GM23248 (cell line): ENCODE measurements at regions not wholly inside any gene's neighbourhood (a gene's known extent, or its start where the extent isn't known, plus 50 kb on each side); places are given as distances from the start of the nearest gene placed in this dataset.

Source experiments
- DNase-seq: peaks from one replicate; pipeline ENCODE4 v3.0.0-alpha.2; 2015
- H2AFZ ChIP-seq: fragments of 200-600 bp; sonication (generic); 2 replicates; pipeline ENCODE4 v1.6.1; 2016; ENCODE audit warnings: antibody characterized with exemption
- H3F3A ChIP-seq: fragments of 200-600 bp; sonication (generic); 2 replicates; pipeline ENCODE4 v1.6.1; 2016; ENCODE audit warnings: mild to moderate bottlenecking, antibody characterized with exemption, mixed run types; ENCODE audit not compliant: insufficient read depth
- H3K27ac ChIP-seq: fragments of 200-600 bp; sonication (generic); 2 replicates; pipeline ENCODE4 v1.5.1; 2016; ENCODE audit warnings: mild to moderate bottlenecking
- H3K27me3 ChIP-seq: fragments of 200-600 bp; sonication (generic); replicated peaks from 2 replicates; pipeline ENCODE4 v1.6.1; 2016; ENCODE audit warnings: mild to moderate bottlenecking; ENCODE audit not compliant: insufficient read depth
- H3K36me3 ChIP-seq: fragments of 200-600 bp; sonication (generic); 2 replicates; pipeline ENCODE4 v1.6.1; 2016; ENCODE audit warnings: low read depth, mild to moderate bottlenecking
- H3K4me1 ChIP-seq: fragments of 200-600 bp; sonication (generic); 2 replicates; pipeline ENCODE4 v1.6.1; 2016; ENCODE audit warnings: mild to moderate bottlenecking; ENCODE audit not compliant: insufficient read depth
- H3K4me2 ChIP-seq: fragments of 200-600 bp; sonication (generic); one replicate; pipeline ENCODE4 v1.6.1; 2016; ENCODE audit warnings: mild to moderate bottlenecking; ENCODE audit not compliant: unreplicated experiment
- H3K4me3 ChIP-seq: fragments of 200-600 bp; sonication (generic); 2 replicates; pipeline ENCODE4 v1.5.1; 2016; ENCODE audit warnings: mild to moderate bottlenecking
- H3K79me2 ChIP-seq: fragments of 200-600 bp; sonication (generic); 2 replicates; pipeline ENCODE4 v1.6.1; 2016; ENCODE audit warnings: mild to moderate bottlenecking; ENCODE audit not compliant: insufficient read depth
- H3K9ac ChIP-seq: fragments of 200-600 bp; sonication (generic); 2 replicates; pipeline ENCODE4 v1.6.1; 2016; ENCODE audit warnings: mild to moderate bottlenecking
- H3K9me2 ChIP-seq: fragments of 200-600 bp; sonication (generic); 2 replicates; pipeline ENCODE4 v1.6.1; 2016; ENCODE audit warnings: mixed run types, mild to moderate bottlenecking, moderate library complexity; ENCODE audit not compliant: insufficient read depth
- H3K9me3 ChIP-seq: fragments of 200-600 bp; sonication (generic); one replicate; pipeline ENCODE4 v1.6.1; 2017; ENCODE audit warnings: low read depth
- H4K20me1 ChIP-seq: fragments of 200-600 bp; sonication (generic); 2 replicates; pipeline ENCODE4 v1.6.0; 2016; ENCODE audit not compliant: insufficient read depth
- EZH2 ChIP-seq: fragments of 200-600 bp; sonication (generic); IDR thresholded peaks from 2 replicates; pipeline ENCODE4 v1.6.1; 2018; ENCODE audit warnings: antibody characterized with exemption, mild to moderate bottlenecking; ENCODE audit not compliant: insufficient read depth, poor library complexity, severe bottlenecking
- EZH2phosphoT487 ChIP-seq: fragments of 200-600 bp; sonication (generic); IDR thresholded peaks from 2 replicates; pipeline ENCODE4 v1.6.1; 2018; ENCODE audit warnings: antibody characterized with exemption, moderate library complexity, mild to moderate bottlenecking, low read depth; ENCODE audit not compliant: insufficient read depth
- WGBS, 2 experiments: methylation state at CpG; one replicate each; pipeline ENCODE4 v1.1.6; 2015 to 2017; ENCODE audit warnings: low lambda C conversion rate in 2 of 2, low coverage in 1 of 2; ENCODE audit errors: missing lambda C conversion rate in 2 of 2; 5-methylcytosine and 5-hydroxymethylcytosine counted together
- in situ Hi-C: fragments of 300-500 bp; cut with MboI; formaldehyde crosslinking; loops from 2 replicates; pipeline ENCODE4 v1.15.0; 2020

DNA sequence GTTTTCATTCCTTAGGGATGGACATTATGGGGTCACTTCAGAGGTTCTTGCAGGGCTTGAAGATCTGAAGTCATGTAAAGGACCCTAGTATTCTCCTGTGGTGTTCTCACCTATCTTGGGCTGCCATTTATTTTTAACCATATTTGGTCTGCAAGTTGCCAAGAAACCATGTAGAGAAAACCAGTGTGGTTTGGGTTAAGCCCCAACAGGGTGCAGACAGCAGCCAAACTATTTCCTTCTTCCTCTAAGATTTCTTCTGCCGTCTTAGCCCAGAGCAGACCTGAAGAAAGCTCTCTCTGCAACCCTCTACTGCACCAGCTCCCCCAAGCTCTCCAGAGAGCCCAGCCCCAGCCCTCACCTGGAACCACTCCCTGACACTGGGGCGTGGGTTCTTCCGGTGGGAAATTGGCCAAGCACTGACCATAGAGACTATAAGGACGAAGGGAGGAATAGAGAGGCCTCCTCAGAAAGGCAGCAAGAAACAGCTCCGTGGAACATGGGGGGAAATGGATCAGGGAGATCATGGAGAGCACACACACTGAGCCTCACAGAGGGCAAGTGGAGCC is 136.6 kb downstream of the SYF2 start:
- 41 to 51% methylated on average over 5 of the region's 5 CpGs for WGBS, 2 experiments
- TF ChIP-seq EZH2 = no peak
- TF ChIP-seq EZH2phosphoT487 = no peak
- in situ Hi-C loops = no loop called here

DNA sequence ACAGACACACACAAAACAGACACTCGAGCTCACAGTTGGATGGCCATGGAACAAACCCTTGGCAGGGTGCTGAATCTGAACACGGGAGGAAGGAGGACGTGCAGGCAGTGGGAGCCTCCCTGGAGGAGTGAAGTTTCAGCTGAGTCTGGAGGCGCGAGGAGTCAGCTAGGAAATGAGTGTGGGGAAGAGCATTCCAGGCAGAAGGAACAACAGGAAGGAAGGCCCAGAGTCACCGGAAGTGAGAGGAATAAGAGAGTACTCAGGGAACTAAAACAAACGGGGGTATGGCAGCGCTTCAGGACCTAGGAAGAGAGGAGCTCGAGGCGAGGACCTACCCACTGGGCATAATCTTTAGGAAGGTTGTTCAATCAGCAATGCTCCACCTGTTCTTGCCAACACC is 137.3 kb downstream of the SYF2 start:
- Histone ChIP-seq H2AFZ (no peak overlapping the region), H3K9ac (no peak overlapping the region), H4K20me1 (no peaks in the 10 kb centered on the region), H3K36me3 (no peaks in the 10 kb centered on the region), H3K9me3 (no peaks in the 10 kb centered on the region), H3K27me3 (peaks cover 34% of the 10 kb centered on the region), H3F3A (no peaks in the 10 kb centered on the region), H3K27ac (no peak overlapping the region), H3K4me1 (no peaks in the 10 kb centered on the region), H3K4me3 (no peak overlapping the region), H3K9me2 (no peaks in the 10 kb centered on the region), H3K4me2 (no peak overlapping the region), H3K79me2 (no peaks in the 10 kb centered on the region)
- 56 to 62% methylated on average over 10 of the region's 10 CpGs for WGBS, 2 experiments
- no peak for DNase-seq
- in situ Hi-C loops = no loop called here
- TF ChIP-seq EZH2phosphoT487 (no peak), EZH2 (no peak)

More for the DNA sequence above, 136.6 kb downstream of the SYF2 start:
- Histone ChIP-seq H3K36me3 (no peaks in the 10 kb centered on the region), H3K9me3 (no peaks in the 10 kb centered on the region), H2AFZ (no peak overlapping the region), H3K27ac (no peak overlapping the region), H3K79me2 (no peaks in the 10 kb centered on the region), H3K4me2 (no peak overlapping the region), H3K9me2 (no peaks in the 10 kb centered on the region), H4K20me1 (no peaks in the 10 kb centered on the region), H3K4me3 (no peak overlapping the region), H3K9ac (no peak overlapping the region), H3F3A (no peaks in the 10 kb centered on the region), H3K27me3 (peaks cover 32% of the 10 kb centered on the region), H3K4me1 (no peaks in the 10 kb centered on the region)
- DNase-seq = no peak

DNA sequence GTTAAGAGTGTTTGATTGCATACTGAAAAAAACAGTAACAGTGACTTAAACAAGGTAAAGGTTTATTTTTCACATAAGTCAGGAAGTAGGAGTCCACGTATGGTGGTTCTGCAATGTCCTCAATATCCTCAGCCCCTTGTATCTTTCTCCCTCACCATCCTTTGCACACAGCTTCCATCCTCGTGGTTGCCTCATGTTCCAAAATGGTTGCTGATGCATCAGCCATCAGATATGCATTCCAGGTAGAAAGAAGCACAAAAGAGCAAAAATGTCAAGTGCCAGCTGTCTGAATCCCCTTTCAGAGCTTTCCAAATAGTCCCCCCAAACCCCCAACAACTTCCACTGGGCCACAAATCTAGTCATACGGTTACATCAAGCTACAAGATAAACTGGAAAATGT is 138.1 kb downstream of the SYF2 start:
- no peak overlapping the region for H3K27ac ChIP-seq
- H3K4me1 ChIP-seq = no peaks in the 10 kb centered on the region
- no peaks in the 10 kb centered on the region for H3K9me2 ChIP-seq
- no peak overlapping the region for H3K9ac ChIP-seq
- no peak overlapping the region for H2AFZ ChIP-seq
- no peak overlapping the region for H3K4me3 ChIP-seq
- H3K9me3 ChIP-seq = no peaks in the 10 kb centered on the region
- no peaks in the 10 kb centered on the region for H3K79me2 ChIP-seq
- 39 to 47% methylated on average over 3 of the region's 3 CpGs for WGBS, 2 experiments
- TF ChIP-seq EZH2phosphoT487 (no peak), EZH2 (no peak)
- in situ Hi-C loops = no loop called here
- no peak for DNase-seq
- no peaks in the 10 kb centered on the region for H3K36me3 ChIP-seq
- no peak overlapping the region for H3K4me2 ChIP-seq
- peaks cover 37% of the 10 kb centered on the region for H3K27me3 ChIP-seq
- H3F3A ChIP-seq = no peaks in the 10 kb centered on the region
- no peaks in the 10 kb centered on the region for H4K20me1 ChIP-seq

DNA sequence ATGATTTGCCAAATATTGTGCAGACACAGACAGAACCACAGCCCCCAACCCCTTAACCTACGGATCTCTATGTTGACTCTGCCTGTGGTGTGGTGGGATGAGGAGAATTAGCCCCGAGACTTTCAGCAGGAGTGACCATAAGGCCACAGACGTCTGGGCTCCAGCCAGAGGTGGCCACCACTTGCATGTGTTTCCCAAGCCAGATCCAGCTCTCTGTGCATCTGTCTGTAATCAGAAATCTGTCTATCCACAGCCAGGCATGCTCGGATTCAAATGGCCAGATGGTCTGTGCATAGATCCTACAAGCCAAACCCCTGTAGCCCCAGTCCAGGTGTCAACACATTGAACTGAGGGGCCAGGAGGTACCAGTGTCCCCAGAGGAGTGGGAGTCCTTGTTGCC is 140.6 kb downstream of the SYF2 start:
- Histone ChIP-seq H3K36me3 (no peaks in the 10 kb centered on the region), H3K4me3 (no peak overlapping the region), H3F3A (no peaks in the 10 kb centered on the region), H3K27ac (no peak overlapping the region), H3K79me2 (no peaks in the 10 kb centered on the region), H2AFZ (no peak overlapping the region), H3K27me3 (peaks cover 41% of the 10 kb centered on the region), H3K4me1 (no peaks in the 10 kb centered on the region), H3K9me3 (no peaks in the 10 kb centered on the region), H3K9me2 (no peaks in the 10 kb centered on the region), H3K9ac (no peak overlapping the region), H3K4me2 (no peak overlapping the region), H4K20me1 (no peaks in the 10 kb centered on the region)
- 49 to 52% methylated on average over 4 of the region's 4 CpGs for WGBS, 2 experiments
- in situ Hi-C loops = no loop called here
- DNase-seq = no peak
- TF ChIP-seq EZH2phosphoT487 = no peak
- no peak for TF ChIP-seq EZH2
